CD14-positive monocyte (primary cell): ENCODE measurements at regions not wholly inside any gene's neighbourhood (a gene's known extent, or its start where the extent isn't known, plus 50 kb on each side); places are given as distances from the start of the nearest gene placed in this dataset.

ENCODE experiments used
- DNase-seq, 3 donors: peaks; one replicate each; pipeline ENCODE4 v3.0.0-alpha.2; 2011 to 2022
- H2AFZ ChIP-seq: 2 replicates; pipeline ENCODE4 v1.6.0; 2012; ENCODE audit warnings: mild to moderate bottlenecking, low read depth, low read length, inconsistent platforms; ENCODE audit not compliant: insufficient read depth, poor library complexity, severe bottlenecking
- H3K27ac ChIP-seq, 2 donors: 1 replicate in 1 of 2; 2 replicates in 1 of 2; pipeline ENCODE4 v1.5.1; 2012 to 2013; ENCODE audit warnings: low read length in 2 of 2, control low read depth in 1 of 2, inconsistent platforms in 1 of 2, low read depth in 1 of 2, mild to moderate bottlenecking in 1 of 2
- H3K27me3 ChIP-seq, 2 donors: one replicate each; pipeline versions ENCODE4 v1.6.0 to v1.6.1; 2011 to 2013; ENCODE audit warnings: low read length in 2 of 2; ENCODE audit not compliant: control insufficient read depth in 2 of 2, insufficient read depth in 2 of 2
- H3K36me3 ChIP-seq, 2 donors: replicated peaks in 1 of 2; 1 replicate in 1 of 2; 2 replicates in 1 of 2; pipeline versions ENCODE4 v1.5.1 to v1.6.1; 2012 to 2013; ENCODE audit warnings: low read length in 2 of 2, control low read depth in 1 of 2, inconsistent platforms in 1 of 2, mild to moderate bottlenecking in 1 of 2; ENCODE audit not compliant: insufficient read depth in 2 of 2, control insufficient read depth in 1 of 2
- H3K4me1 ChIP-seq, 2 donors: 1 replicate in 1 of 2; 2 replicates in 1 of 2; pipeline versions ENCODE4 v1.5.1 to v1.6.1; 2012 to 2013; ENCODE audit warnings: low read length in 2 of 2, control low read depth in 1 of 2, inconsistent platforms in 1 of 2, mild to moderate bottlenecking in 1 of 2, moderate library complexity in 1 of 2; ENCODE audit not compliant: insufficient read depth in 2 of 2, control insufficient read depth in 1 of 2
- H3K4me2 ChIP-seq: replicated peaks from 2 replicates; pipeline ENCODE3; 2012; ENCODE audit warnings: low read length, moderate library complexity, mild to moderate bottlenecking; ENCODE audit not compliant: poor library complexity, severe bottlenecking; ENCODE audit errors: extremely low read depth
- H3K4me3 ChIP-seq, 3 experiments: fragments of 200-600 bp in 1 of 3; sonication (generic) in 1 of 3; replicated peaks in 1 of 3; 1 replicate in 2 of 3; 2 replicates in 1 of 3; pipeline ENCODE4 v1.5.1; 2011 to 2013; ENCODE audit warnings: low read length in 3 of 3, mild to moderate bottlenecking in 3 of 3, control low read depth in 2 of 3, low read depth in 2 of 3, inconsistent platforms in 1 of 3, moderate library complexity in 1 of 3
- H3K79me2 ChIP-seq: 2 replicates; pipeline ENCODE4 v1.6.0; 2012; ENCODE audit warnings: mild to moderate bottlenecking, control low read depth, inconsistent platforms, low read length, moderate library complexity; ENCODE audit not compliant: insufficient read depth
- H3K9ac ChIP-seq: 2 replicates; pipeline ENCODE4 v1.6.0; 2017; ENCODE audit warnings: low read length, mild to moderate bottlenecking; ENCODE audit not compliant: insufficient read depth, poor library complexity, severe bottlenecking
- H3K9me3 ChIP-seq, 2 donors: replicated peaks in 1 of 2; 1 replicate in 1 of 2; 2 replicates in 1 of 2; pipeline versions ENCODE4 v1.5.1 to v1.6.1; 2012 to 2013; ENCODE audit warnings: low read length in 2 of 2, control low read depth in 1 of 2; ENCODE audit not compliant: control insufficient read depth in 1 of 2, insufficient read depth in 1 of 2
- H4K20me1 ChIP-seq: 2 replicates; pipeline ENCODE4 v1.6.0; 2012; ENCODE audit warnings: mild to moderate bottlenecking, low read length, control low read depth, moderate library complexity; ENCODE audit not compliant: insufficient read depth
- H3K27ac Mint-ChIP-seq, 7 donors: one replicate each; pipeline ENCODE4 v1.8.0; 2020; ENCODE audit warnings: mild to moderate bottlenecking in 7 of 7, mixed read lengths in 7 of 7, moderate library complexity in 6 of 7, inconsistent platforms in 2 of 7
- H3K27me3 Mint-ChIP-seq, 3 donors: one replicate each; pipeline ENCODE4 v1.8.0; 2021 to 2022; ENCODE audit warnings: low read depth in 3 of 3, mild to moderate bottlenecking in 3 of 3, mixed read lengths in 3 of 3, moderate library complexity in 3 of 3, inconsistent platforms in 1 of 3
- H3K36me3 Mint-ChIP-seq, 2 donors: one replicate each; pipeline ENCODE4 v1.8.0; 2020; ENCODE audit warnings: mixed read lengths in 2 of 2, inconsistent platforms in 1 of 2, mild to moderate bottlenecking in 1 of 2
- H3K4me1 Mint-ChIP-seq: one replicate; pipeline ENCODE4 v1.8.0; 2020; ENCODE audit warnings: mild to moderate bottlenecking, mixed read lengths
- H3K4me3 Mint-ChIP-seq, 2 donors: one replicate each; pipeline ENCODE4 v1.8.0; 2020; ENCODE audit warnings: mild to moderate bottlenecking in 2 of 2, mixed read lengths in 2 of 2, moderate library complexity in 1 of 2
- H3K9me3 Mint-ChIP-seq, 7 donors: one replicate each; pipeline ENCODE4 v1.8.0; 2020 to 2022; ENCODE audit warnings: mixed read lengths in 7 of 7, mild to moderate bottlenecking in 6 of 7, moderate library complexity in 6 of 7, inconsistent platforms in 2 of 7
- WGBS: methylation state at CpG from one replicate; pipeline ENCODE4 v1.1.5; 2013; ENCODE audit warnings: missing lambda C conversion rate; ENCODE audit not compliant: insufficient coverage; 5-methylcytosine and 5-hydroxymethylcytosine counted together
- intact Hi-C, 2 donors: fragments of 100-400 bp; cut with micrococcal nuclease; formaldehyde crosslinking; loops; one replicate each; pipeline versions ENCODE4 v1.15.0 to v1.15.1; 2023
- TF ChIP-seq, protein P1 (sequence below): fragments of 200-600 bp; IDR thresholded peaks from one replicate; pipeline ENCODE4 v1.8.0; 2022; ENCODE audit warnings: antibody characterized with exemption, mild to moderate bottlenecking

DNA sequence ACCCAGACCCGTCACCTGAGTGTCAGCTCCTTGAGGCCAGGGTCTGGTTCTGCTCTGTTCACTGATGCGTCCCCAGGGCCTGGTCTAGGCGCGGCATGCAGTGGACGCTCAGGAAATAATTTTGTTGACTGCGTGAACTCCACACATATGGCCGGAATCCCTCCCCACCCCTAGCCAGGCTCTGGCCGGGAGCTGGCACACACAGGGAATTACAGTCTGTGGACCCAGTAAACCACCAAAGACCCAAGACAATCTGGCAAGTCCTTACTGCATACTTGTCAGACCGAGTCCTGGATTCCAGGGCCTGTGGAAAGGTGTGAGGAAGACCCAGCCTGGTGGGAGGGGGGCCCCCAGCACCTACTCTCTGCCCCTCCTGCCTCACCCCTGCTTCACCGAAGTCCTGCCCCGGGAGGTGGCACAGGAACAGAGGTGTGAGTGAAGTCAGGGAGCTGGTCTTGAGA lies 113.0 kb upstream of the IER5L start:
- peaks cover 3 to 8% of the 10 kb centered on the region in 2 donors for H3K36me3 Mint-ChIP-seq
- Histone ChIP-seq H3K9me3 (peaks cover 0 to 4% of the 10 kb centered on the region in 2 donors), H2AFZ (no peak overlapping the region), H3K27me3 (peaks cover 0 to 8% of the 10 kb centered on the region in 2 donors), H3K4me3 (no peak overlapping the region), H3K4me2 (no peak overlapping the region), H3K9ac (no peak overlapping the region), H3K79me2 (no peaks in the 10 kb centered on the region), H3K36me3 (peaks cover 5 to 9% of the 10 kb centered on the region in 2 donors), H3K4me1 (no peaks in the 10 kb centered on the region), H3K27ac (no peak overlapping the region), H4K20me1 (peaks cover 7% of the 10 kb centered on the region)
- peaks cover 4 to 11% (median 9%) of the 10 kb centered on the region in 7 donors for H3K9me3 Mint-ChIP-seq
- 75% methylated on average over 8 of the region's 11 CpGs for WGBS
- H3K27me3 Mint-ChIP-seq, result peaks cover 17 to 33% (median 18%) of the 10 kb centered on the region in 3 donors
- H3K27ac Mint-ChIP-seq, result peak overlapping the region in 1 of 7 donors; percentile 5
- peaks cover 5% of the 10 kb centered on the region for H3K4me1 Mint-ChIP-seq
- DNase-seq, result no peak
- intact Hi-C loops, result loop anchor here in 1 of 2 donors (10.0 kb wide), 1 partner anchor 126 kb away; no protein-coding TSS in a partner anchor
- H3K4me3 Mint-ChIP-seq, result peak overlapping the region in 1 of 2 donors; percentile 74
- TF ChIP-seq, protein P1, sequence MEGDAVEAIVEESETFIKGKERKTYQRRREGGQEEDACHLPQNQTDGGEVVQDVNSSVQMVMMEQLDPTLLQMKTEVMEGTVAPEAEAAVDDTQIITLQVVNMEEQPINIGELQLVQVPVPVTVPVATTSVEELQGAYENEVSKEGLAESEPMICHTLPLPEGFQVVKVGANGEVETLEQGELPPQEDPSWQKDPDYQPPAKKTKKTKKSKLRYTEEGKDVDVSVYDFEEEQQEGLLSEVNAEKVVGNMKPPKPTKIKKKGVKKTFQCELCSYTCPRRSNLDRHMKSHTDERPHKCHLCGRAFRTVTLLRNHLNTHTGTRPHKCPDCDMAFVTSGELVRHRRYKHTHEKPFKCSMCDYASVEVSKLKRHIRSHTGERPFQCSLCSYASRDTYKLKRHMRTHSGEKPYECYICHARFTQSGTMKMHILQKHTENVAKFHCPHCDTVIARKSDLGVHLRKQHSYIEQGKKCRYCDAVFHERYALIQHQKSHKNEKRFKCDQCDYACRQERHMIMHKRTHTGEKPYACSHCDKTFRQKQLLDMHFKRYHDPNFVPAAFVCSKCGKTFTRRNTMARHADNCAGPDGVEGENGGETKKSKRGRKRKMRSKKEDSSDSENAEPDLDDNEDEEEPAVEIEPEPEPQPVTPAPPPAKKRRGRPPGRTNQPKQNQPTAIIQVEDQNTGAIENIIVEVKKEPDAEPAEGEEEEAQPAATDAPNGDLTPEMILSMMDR, result no peak

DNA sequence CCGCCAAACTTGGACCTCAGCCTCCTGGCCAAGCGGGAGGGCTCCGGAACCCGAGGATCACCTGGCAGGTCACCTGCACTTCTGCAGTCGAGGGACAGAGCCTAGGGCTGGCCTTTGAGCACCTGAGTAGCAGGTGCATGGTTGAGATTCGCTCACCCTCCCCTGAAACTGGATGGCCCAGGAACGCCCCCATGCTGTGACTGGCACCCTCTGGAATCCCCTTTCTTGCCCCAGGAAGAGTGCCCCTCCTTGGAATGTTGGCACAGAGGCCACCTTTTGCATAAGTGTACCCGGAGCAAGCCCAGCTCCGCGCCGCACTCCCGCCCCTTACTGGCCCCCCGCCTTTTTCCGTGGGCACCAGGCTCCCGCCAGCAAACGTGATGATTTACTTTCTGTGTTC lies 112.5 kb upstream of the IER5L start:
- H4K20me1 ChIP-seq, result peaks cover 7% of the 10 kb centered on the region
- TF ChIP-seq, protein P1, result no peak
- H3K9me3 ChIP-seq, result no peaks in the 10 kb centered on the region
- H3K36me3 ChIP-seq, result peaks cover 7 to 13% of the 10 kb centered on the region in 2 donors
- no peak overlapping the region for H3K9ac ChIP-seq
- no peak for DNase-seq
- no peak overlapping the region for H3K4me2 ChIP-seq
- H3K27me3 Mint-ChIP-seq, result peaks cover 17 to 33% (median 17%) of the 10 kb centered on the region in 3 donors
- peaks cover 2 to 6% (median 4%) of the 10 kb centered on the region in 7 donors for H3K9me3 Mint-ChIP-seq
- peaks cover 5% of the 10 kb centered on the region for H3K4me1 Mint-ChIP-seq
- intact Hi-C loops, result loop anchor here in 1 of 2 donors (10.0 kb wide), 1 partner anchor 126 kb away; no protein-coding TSS in a partner anchor
- peak overlapping the region in 1 of 2 donors; percentile 74 for H3K4me3 Mint-ChIP-seq
- H3K36me3 Mint-ChIP-seq, result peaks cover 6 to 12% of the 10 kb centered on the region in 2 donors
- no peak overlapping the region for H3K4me3 ChIP-seq
- H3K27ac ChIP-seq, result no peak overlapping the region
- H2AFZ ChIP-seq, result no peak overlapping the region
- no peaks in the 10 kb centered on the region for H3K4me1 ChIP-seq
- peaks cover 0 to 8% of the 10 kb centered on the region in 2 donors for H3K27me3 ChIP-seq
- no peaks in the 10 kb centered on the region for H3K79me2 ChIP-seq
- 33% methylated on average over 14 of the region's 16 CpGs for WGBS
- H3K27ac Mint-ChIP-seq, result no peak overlapping the region
